Neutrophil (primary cell): ENCODE measurements at regions not wholly inside any gene's neighbourhood (a gene's known extent, or its start where the extent isn't known, plus 50 kb on each side); places are given as distances from the start of the nearest gene placed in this dataset.
"Not testable (repeated sequence)": the region's sequence is repeated elsewhere in the genome, so short reads cannot be mapped to it uniquely, and the experiment has no call there.

ENCODE experiments used
- H3K27ac ChIP-seq: fragments of 200-600 bp; sonication (generic); 2 replicates; pipeline ENCODE4 v1.5.1; 2016; ENCODE audit warnings: mild to moderate bottlenecking, moderate library complexity
- H3K27me3 ChIP-seq: fragments of 200-600 bp; sonication (generic); 2 replicates; pipeline ENCODE4 v1.6.0; 2016; ENCODE audit warnings: mild to moderate bottlenecking
- H3K36me3 ChIP-seq: fragments of 200-600 bp; sonication (generic); 2 replicates; pipeline ENCODE4 v1.5.1; 2017
- H3K4me1 ChIP-seq, 2 experiments: fragments of 200-600 bp in 1 of 2; sonication (generic) in 1 of 2; 1 replicate in 1 of 2; 2 replicates in 1 of 2; pipeline versions ENCODE4 v1.5.1 to v1.6.1; 2013 to 2016; ENCODE audit warnings: low read depth in 1 of 2, low read length in 1 of 2, mild to moderate bottlenecking in 1 of 2, moderate library complexity in 1 of 2; ENCODE audit not compliant: control insufficient read depth in 1 of 2, insufficient read depth in 1 of 2
- H3K4me3 ChIP-seq, 2 experiments: fragments of 200-600 bp in 1 of 2; sonication (generic) in 1 of 2; 1 replicate in 1 of 2; 2 replicates in 1 of 2; pipeline ENCODE4 v1.5.1; 2013 to 2016; ENCODE audit warnings: low read depth in 1 of 2, low read length in 1 of 2, mild to moderate bottlenecking in 1 of 2, moderate library complexity in 1 of 2
- H3K9me3 ChIP-seq: fragments of 200-600 bp; sonication (generic); 2 replicates; pipeline ENCODE4 v1.5.1; 2016
- CTCF ChIP-seq: fragments of 200-600 bp; sonication (generic); IDR thresholded peaks from 2 replicates; pipeline ENCODE4 v1.5.1; 2016; ENCODE audit warnings: antibody characterized with exemption

- peaks cover 34% of the 10 kb centered on the region for H3K27me3 ChIP-seq
- no peak overlapping the region for H3K27ac ChIP-seq
- H3K9me3 ChIP-seq, result no peaks in the 10 kb centered on the region
- TF ChIP-seq CTCF, result no peak
- H3K4me3 ChIP-seq, result no peak overlapping the region
- no peaks in the 10 kb centered on the region for H3K36me3 ChIP-seq
- H3K4me1 ChIP-seq, result no peaks in the 10 kb centered on the region
Measured at GRCh38 chr1:21378705-21379494, 61.0 kb upstream of the NBPF3 start.

- no peaks in the 10 kb centered on the region for H3K27me3 ChIP-seq
Measured at GRCh38 chr1:21372383-21372782, 67.6 kb upstream of the NBPF3 start.

GRCh38 chr1:21369905-21370304 is 70.0 kb upstream of the NBPF3 start:
- no peak for TF ChIP-seq CTCF
- Histone ChIP-seq H3K27me3 (peaks cover 3% of the 10 kb centered on the region), H3K4me1 (no peaks in the 10 kb centered on the region), H3K27ac (no peak overlapping the region), H3K4me3 (no peak overlapping the region), H3K9me3 (no peaks in the 10 kb centered on the region), H3K36me3 (no peaks in the 10 kb centered on the region)

More at GRCh38 chr1:21372383-21372782, 67.6 kb upstream of the NBPF3 start:
- no peaks in the 10 kb centered on the region for H3K9me3 ChIP-seq
- H3K4me1 ChIP-seq, result no peaks in the 10 kb centered on the region
- H3K27ac ChIP-seq, result no peak overlapping the region
- no peak for TF ChIP-seq CTCF
- H3K4me3 ChIP-seq, result no peak overlapping the region
- H3K36me3 ChIP-seq, result no peaks in the 10 kb centered on the region

- H3K36me3 ChIP-seq, result no peaks in the 10 kb centered on the region
- no peak overlapping the region for H3K27ac ChIP-seq
- H3K4me3 ChIP-seq, result no peak overlapping the region
- no peaks in the 10 kb centered on the region for H3K4me1 ChIP-seq
- peaks cover 3% of the 10 kb centered on the region for H3K27me3 ChIP-seq
- TF ChIP-seq CTCF, result peak; percentile 85
- H3K9me3 ChIP-seq, result no peaks in the 10 kb centered on the region
Measured at GRCh38 chr1:21368515-21369289, 71.2 kb upstream of the NBPF3 start.

GRCh38 chr1:21367973-21368514 is 71.9 kb upstream of the NBPF3 start:
- H3K36me3 ChIP-seq, H3K27ac ChIP-seq, H3K4me3 ChIP-seq, H3K27me3 ChIP-seq, H3K4me1 ChIP-seq, H3K9me3 ChIP-seq: not testable (repeated sequence)

- Histone ChIP-seq H3K27me3 (peaks cover 3% of the 10 kb centered on the region), H3K27ac (no peak overlapping the region), H3K36me3 (no peaks in the 10 kb centered on the region), H3K9me3 (no peaks in the 10 kb centered on the region), H3K4me1 (no peaks in the 10 kb centered on the region), H3K4me3 (no peak overlapping the region)
- TF ChIP-seq CTCF, result no peak
Measured at GRCh38 chr1:21366288-21366687, 73.6 kb upstream of the NBPF3 start.
